PC-3 (cell line): ENCODE measurements at regions not wholly inside any gene's neighbourhood (a gene's known extent, or its start where the extent isn't known, plus 50 kb on each side); places are given as distances from the start of the nearest gene placed in this dataset.

Experiments used
- ATAC-seq: fragments of 200-7000 bp; cut with Tn5 transposase; 2 replicates; pipeline ENCODE4 v1.9.1; 2020; ENCODE audit warnings: mild to moderate bottlenecking, moderate library complexity
- BruUV-seq: library from RNA; stranded (reverse); fragments of 400-500 nt; replicated peaks from 2 replicates; lab custom pipeline; 2021; lab: Mats Ljungman, UMichigan
- CTCF ChIA-PET: fragments of 300-600 bp; sonication (Branson Sonifier 250); formaldehyde crosslinking; loops from one replicate; lab custom pipeline; 2022; ENCODE audit warnings: antibody characterized with exemption; lab: Charles Lee
- POLR2A ChIA-PET: fragments of 300-600 bp; sonication (Branson Sonifier 250); formaldehyde crosslinking; loops from one replicate; lab custom pipeline; 2022; ENCODE audit warnings: antibody characterized with exemption; ENCODE audit not compliant: unreplicated experiment; lab: Charles Lee
- DNase-seq: peaks from one replicate; pipeline ENCODE4 v3.0.0-alpha.2; 2015
- H2AFZ ChIP-seq: fragments of 300-600 bp; sonication (generic); 2 replicates; pipeline ENCODE4 v1.6.0; 2016; ENCODE audit warnings: antibody characterized with exemption, low read length
- H3F3A ChIP-seq: fragments of 300-600 bp; sonication (generic); one replicate; pipeline ENCODE4 v1.6.0; 2017; ENCODE audit warnings: antibody characterized with exemption, low read length, control low read depth, mild to moderate bottlenecking; ENCODE audit not compliant: unreplicated experiment
- H3K27ac ChIP-seq: fragments of 300-600 bp; sonication (generic); 2 replicates; pipeline ENCODE4 v1.5.1; 2016; ENCODE audit warnings: mild to moderate bottlenecking, low read length
- H3K27me3 ChIP-seq: fragments of 300-600 bp; sonication (generic); 2 replicates; pipeline ENCODE4 v1.6.1; 2016; ENCODE audit warnings: low read length, mixed read lengths
- H3K36me3 ChIP-seq: fragments of 300-600 bp; sonication (generic); 2 replicates; pipeline ENCODE4 v1.6.1; 2016; ENCODE audit warnings: low read depth, mixed run types, low read length, mixed read lengths
- H3K4me1 ChIP-seq: fragments of 300-600 bp; sonication (generic); 2 replicates; pipeline ENCODE4 v1.5.1; 2016; ENCODE audit warnings: low read length; ENCODE audit not compliant: insufficient read depth
- H3K4me2 ChIP-seq: fragments of 300-600 bp; sonication (generic); 2 replicates; pipeline ENCODE4 v1.6.0; 2016; ENCODE audit warnings: low read length
- H3K4me3 ChIP-seq: fragments of 300-600 bp; sonication (generic); 2 replicates; pipeline ENCODE4 v1.5.1; 2016; ENCODE audit warnings: mild to moderate bottlenecking, low read length, mixed read lengths
- H3K79me2 ChIP-seq: fragments of 300-600 bp; sonication (generic); 2 replicates; pipeline ENCODE4 v1.6.1; 2017; ENCODE audit warnings: low read length, mixed read lengths
- H3K9ac ChIP-seq: fragments of 300-600 bp; sonication (generic); 2 replicates; pipeline ENCODE4 v1.6.0; 2016; ENCODE audit warnings: mild to moderate bottlenecking, low read length
- H3K9me2 ChIP-seq: fragments of 300-600 bp; sonication (generic); replicated peaks from 2 replicates; pipeline ENCODE4 v1.6.1; 2016; ENCODE audit warnings: mixed run types, low read length, mixed read lengths
- H3K9me3 ChIP-seq: fragments of 300-600 bp; sonication (generic); 2 replicates; pipeline ENCODE4 v1.6.1; 2016; ENCODE audit warnings: low read length, mixed read lengths
- H4K20me1 ChIP-seq: fragments of 300-600 bp; sonication (generic); 2 replicates; pipeline ENCODE4 v1.6.1; 2016; ENCODE audit warnings: low read length, mixed read lengths
- CTCF ChIP-seq: fragments of 300-600 bp; sonication (generic); conservative IDR thresholded peaks from 2 replicates; pipeline ENCODE4 v1.5.1; 2017; ENCODE audit warnings: antibody characterized with exemption, low read depth, mild to moderate bottlenecking, low read length
- EZH2 ChIP-seq: fragments of 300-600 bp; sonication (generic); IDR thresholded peaks from one replicate; pipeline ENCODE4 v1.6.1; 2017; ENCODE audit warnings: antibody characterized with exemption, mild to moderate bottlenecking, low read length; ENCODE audit not compliant: unreplicated experiment
- EZH2phosphoT487 ChIP-seq: fragments of 300-600 bp; sonication (generic); IDR thresholded peaks from 2 replicates; pipeline ENCODE4 v1.6.1; 2018; ENCODE audit warnings: mild to moderate bottlenecking, antibody characterized with exemption, low read length, borderline replicate concordance
- intact Hi-C: fragments of 100-400 bp; cut with micrococcal nuclease; formaldehyde crosslinking; loops from 2 replicates; pipeline ENCODE4 v1.9.0; 2023

GRCh38 chr13:63492604-63493003, 2077.0 kb upstream of the PCDH20 start:
- no peaks in the 10 kb centered on the region for H3K79me2 ChIP-seq
- H3K4me1 ChIP-seq, result no peaks in the 10 kb centered on the region
- DNase-seq (no peak), ATAC-seq (no peak)
- no peaks in the 10 kb centered on the region for H3K9me3 ChIP-seq
- CTCF ChIA-PET, result no interaction called here
- POLR2A ChIA-PET, result no interaction called here
- no peaks in the 10 kb centered on the region for H3F3A ChIP-seq
- no peak overlapping the region for H3K4me3 ChIP-seq
- intact Hi-C loops, result no loop called here
- H3K9me2 ChIP-seq, result no peaks in the 10 kb centered on the region
- H2AFZ ChIP-seq, result no peak overlapping the region
- BruUV-seq, result no TSS peak
- no peak overlapping the region for H3K4me2 ChIP-seq
- H3K27me3 ChIP-seq, result no peaks in the 10 kb centered on the region
- no peaks in the 10 kb centered on the region for H4K20me1 ChIP-seq
- no peak overlapping the region for H3K27ac ChIP-seq
- TF ChIP-seq EZH2phosphoT487 (no peak), EZH2 (no peak), CTCF (no peak)
- H3K36me3 ChIP-seq, result no peaks in the 10 kb centered on the region
- H3K9ac ChIP-seq, result no peak overlapping the region

DNA sequence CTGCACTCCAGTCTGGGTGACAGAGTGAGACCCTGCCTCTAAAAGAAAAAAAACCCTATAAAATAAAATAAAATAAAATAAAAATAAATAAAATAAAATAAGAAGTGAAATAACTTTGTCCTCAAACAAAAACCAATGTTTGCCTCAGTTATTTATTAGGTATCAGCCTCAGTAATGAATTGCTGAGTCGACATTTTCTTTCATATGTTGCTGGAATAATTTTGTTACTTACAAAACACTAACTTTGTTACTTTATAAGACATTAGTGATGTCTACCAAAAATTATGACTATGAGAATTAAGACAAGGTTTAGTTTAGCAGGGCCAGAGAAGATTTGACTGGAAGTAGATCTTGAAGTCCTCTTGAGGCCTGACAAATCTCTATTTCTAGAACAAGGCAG, 2074.5 kb upstream of the PCDH20 start:
- no peak overlapping the region for H3K4me2 ChIP-seq
- H2AFZ ChIP-seq, result no peak overlapping the region
- no peaks in the 10 kb centered on the region for H3K4me1 ChIP-seq
- no peaks in the 10 kb centered on the region for H3K9me2 ChIP-seq
- no TSS peak for BruUV-seq
- no peaks in the 10 kb centered on the region for H3F3A ChIP-seq
- intact Hi-C loops, result no loop called here
- CTCF ChIA-PET, result no interaction called here
- TF ChIP-seq EZH2phosphoT487, result no peak
- no peak for TF ChIP-seq CTCF
- no peak for TF ChIP-seq EZH2
- no peaks in the 10 kb centered on the region for H3K27me3 ChIP-seq
- H3K27ac ChIP-seq, result no peak overlapping the region
- no peaks in the 10 kb centered on the region for H4K20me1 ChIP-seq
- DNase-seq, result no peak
- H3K79me2 ChIP-seq, result no peaks in the 10 kb centered on the region
- ATAC-seq, result no peak
- H3K9ac ChIP-seq, result no peak overlapping the region
- POLR2A ChIA-PET, result no interaction called here
- no peaks in the 10 kb centered on the region for H3K9me3 ChIP-seq
- no peak overlapping the region for H3K4me3 ChIP-seq
- H3K36me3 ChIP-seq, result no peaks in the 10 kb centered on the region

GRCh38 chr13:63481334-63481733, 2065.7 kb upstream of the PCDH20 start:
- DNase-seq, result no peak
- no peak for ATAC-seq
- ChIA-PET POLR2A (interaction anchor here (0.5 kb wide), 1 partner anchor 19 kb away, joined by 3 read pairs; no protein-coding TSS in a partner anchor), CTCF (no interaction called here)
- no peaks in the 10 kb centered on the region for H3K9me3 ChIP-seq
- BruUV-seq, result no TSS peak
- TF ChIP-seq CTCF, result no peak
- no peak for TF ChIP-seq EZH2
- no peaks in the 10 kb centered on the region for H3F3A ChIP-seq
- H3K9ac ChIP-seq, result no peak overlapping the region
- no peak overlapping the region for H3K4me2 ChIP-seq
- no peaks in the 10 kb centered on the region for H4K20me1 ChIP-seq
- H3K27me3 ChIP-seq, result no peaks in the 10 kb centered on the region
- H3K27ac ChIP-seq, result no peak overlapping the region
- no peak overlapping the region for H3K4me3 ChIP-seq
- H2AFZ ChIP-seq, result no peak overlapping the region
- no peaks in the 10 kb centered on the region for H3K79me2 ChIP-seq
- H3K9me2 ChIP-seq, result no peaks in the 10 kb centered on the region
- intact Hi-C loops, result no loop called here
- H3K4me1 ChIP-seq, result no peaks in the 10 kb centered on the region
- H3K36me3 ChIP-seq, result no peaks in the 10 kb centered on the region
